Mucosa of rectum (tissue), 2 donors: ENCODE measurements at regions not wholly inside any gene's neighbourhood (a gene's known extent, or its start where the extent isn't known, plus 50 kb on each side); places are given as distances from the start of the nearest gene placed in this dataset.

Experiments used
- H3K27ac ChIP-seq, 2 donors: one replicate each; pipeline ENCODE4 v1.7.0; 2013; ENCODE audit warnings: inconsistent platforms in 2 of 2, low read depth in 2 of 2, low read length in 2 of 2
- H3K27me3 ChIP-seq, 2 donors: one replicate each; pipeline ENCODE4 v1.7.0; 2013; ENCODE audit warnings: low read length in 2 of 2; ENCODE audit not compliant: control insufficient read depth in 2 of 2, insufficient read depth in 2 of 2
- H3K36me3 ChIP-seq, 2 donors: one replicate each; pipeline ENCODE4 v1.7.0; 2013; ENCODE audit warnings: low read length in 2 of 2; ENCODE audit not compliant: control insufficient read depth in 2 of 2, insufficient read depth in 2 of 2
- H3K4me1 ChIP-seq, 2 donors: one replicate each; pipeline ENCODE4 v1.7.0; 2013; ENCODE audit warnings: low read length in 2 of 2, mild to moderate bottlenecking in 1 of 2; ENCODE audit not compliant: control insufficient read depth in 2 of 2, insufficient read depth in 2 of 2
- H3K4me3 ChIP-seq, 2 donors: one replicate each; pipeline ENCODE4 v1.7.0; 2013; ENCODE audit warnings: low read length in 2 of 2
- H3K9ac ChIP-seq, 2 donors: one replicate each; pipeline ENCODE4 v1.7.0; 2013; ENCODE audit warnings: low read length in 2 of 2, low read depth in 1 of 2, mild to moderate bottlenecking in 1 of 2
- H3K9me3 ChIP-seq, 2 donors: one replicate each; pipeline ENCODE4 v1.7.0; 2013; ENCODE audit warnings: low read length in 2 of 2; ENCODE audit not compliant: control insufficient read depth in 2 of 2
- donor health status: healthy.
- donor health status: Normal muscosa, but diverticular disease.

DNA sequence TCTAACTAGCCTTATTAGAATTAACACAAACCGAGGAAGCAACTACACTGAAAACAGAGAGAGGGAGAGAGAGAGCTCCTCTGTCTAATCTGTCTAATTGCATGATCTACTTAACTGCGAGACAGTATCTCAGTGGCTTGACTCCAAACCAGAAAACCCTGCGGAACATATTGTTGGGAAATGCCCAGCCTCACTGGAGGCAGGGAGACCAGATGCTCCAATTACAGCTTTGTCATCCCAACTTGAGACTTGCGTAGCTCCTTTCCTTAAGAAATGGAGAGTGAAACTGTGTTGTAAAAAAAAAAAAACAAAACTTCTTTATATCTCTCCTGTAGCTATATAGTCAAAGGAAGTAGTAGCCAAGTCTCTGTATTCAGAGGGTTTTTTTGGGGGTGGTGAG is 52.0 kb upstream of the ZNRF2 start:
- H3K9me3 ChIP-seq, result no peaks in the 10 kb centered on the region
- no peaks in the 10 kb centered on the region for H3K36me3 ChIP-seq
- H3K27ac ChIP-seq, result no peak overlapping the region
- H3K4me3 ChIP-seq, result no peak overlapping the region
- no peak overlapping the region for H3K9ac ChIP-seq
- no peaks in the 10 kb centered on the region for H3K27me3 ChIP-seq
- H3K4me1 ChIP-seq, result no peaks in the 10 kb centered on the region
